ENCODE measurements at regions not wholly inside any gene's neighbourhood (a gene's known extent, or its start where the extent isn't known, plus 50 kb on each side); places are given as distances from the start of the nearest gene placed in this dataset.

DNA sequence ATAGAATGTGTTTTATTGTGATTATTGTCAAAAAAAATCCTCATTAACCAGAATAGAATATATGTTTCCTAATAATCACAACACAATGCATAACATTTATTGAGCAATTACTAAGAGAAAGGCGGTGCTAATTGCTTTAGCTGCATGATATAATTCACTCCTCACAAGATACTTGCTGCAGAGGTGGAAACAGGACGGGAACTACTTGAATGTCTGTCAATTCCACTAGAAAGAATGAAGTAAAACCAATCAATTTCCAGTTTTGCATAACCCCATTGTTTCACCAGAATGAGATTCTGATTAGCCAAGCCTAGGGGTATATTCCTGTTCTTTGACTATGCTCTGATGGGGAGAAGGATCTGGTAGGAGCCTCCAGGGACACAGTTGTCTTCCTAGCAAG is 239.1 kb upstream of the NRP1 start (continued):
- TF ChIP-seq CBX8 (IDR thresholded peaks at IDR 0.05; ENCODE audit: borderline replicate concordance, low read depth, low read length), result no peak
- TF ChIP-seq TAF7 (optimal IDR thresholded peaks at IDR 0.05; ENCODE audit: borderline replicate concordance, low read depth, low read length), result no peak
- TF ChIP-seq CREB1 (IDR thresholded peaks at IDR 0.05), result no peak

Measured in H1 (cell line).